Hepatocyte (in vitro differentiated cells): ENCODE measurements at regions not wholly inside any gene's neighbourhood (a gene's known extent, or its start where the extent isn't known, plus 50 kb on each side); places are given as distances from the start of the nearest gene placed in this dataset.

Source experiments
- DNase-seq: peaks from one replicate; pipeline ENCODE4 v3.0.0-alpha.2; 2016; ENCODE audit warnings: low spot score
- H2AFZ ChIP-seq: fragments of 200-600 bp; sonication (generic); 2 replicates; pipeline ENCODE4 v1.6.0; 2016; ENCODE audit warnings: antibody characterized with exemption, mild to moderate bottlenecking
- H3K27ac ChIP-seq: fragments of 200-600 bp; sonication (generic); 2 replicates; pipeline ENCODE4 v1.5.1; 2016; ENCODE audit warnings: mild to moderate bottlenecking
- H3K27me3 ChIP-seq: fragments of 200-600 bp; sonication (generic); 2 replicates; pipeline ENCODE4 v1.6.1; 2016
- H3K36me3 ChIP-seq: fragments of 200-600 bp; sonication (generic); replicated peaks from 2 replicates; pipeline ENCODE4 v1.5.1; 2016; ENCODE audit warnings: low read depth; ENCODE audit not compliant: insufficient read depth
- H3K4me1 ChIP-seq: fragments of 200-600 bp; sonication (generic); 2 replicates; pipeline ENCODE4 v1.5.1; 2016; ENCODE audit warnings: mild to moderate bottlenecking, moderate library complexity; ENCODE audit not compliant: insufficient read depth
- H3K4me2 ChIP-seq: fragments of 200-600 bp; sonication (generic); 2 replicates; pipeline ENCODE4 v1.6.0; 2016
- H3K4me3 ChIP-seq: fragments of 200-600 bp; sonication (generic); 2 replicates; pipeline ENCODE4 v1.5.1; 2016; ENCODE audit warnings: mild to moderate bottlenecking
- H3K79me2 ChIP-seq: fragments of 200-600 bp; sonication (generic); 2 replicates; pipeline ENCODE4 v1.6.0; 2017; ENCODE audit warnings: mild to moderate bottlenecking
- H3K9me2 ChIP-seq: fragments of 200-600 bp; sonication (generic); replicated peaks from 2 replicates; pipeline ENCODE4 v1.6.0; 2017; ENCODE audit warnings: mild to moderate bottlenecking; ENCODE audit not compliant: insufficient read depth
- H3K9me3 ChIP-seq: fragments of 200-600 bp; sonication (generic); 2 replicates; pipeline ENCODE4 v1.5.1; 2016; ENCODE audit warnings: low read depth, mild to moderate bottlenecking
- H4K20me1 ChIP-seq: fragments of 200-600 bp; sonication (generic); 2 replicates; pipeline ENCODE4 v1.6.0; 2016; ENCODE audit warnings: mild to moderate bottlenecking; ENCODE audit not compliant: insufficient read depth, poor library complexity, severe bottlenecking
- EZH2 ChIP-seq: fragments of 200-600 bp; sonication (generic); IDR thresholded peaks from 2 replicates; pipeline ENCODE4 v1.6.1; 2016; ENCODE audit warnings: antibody characterized with exemption, mild to moderate bottlenecking, borderline replicate concordance
- EZH2phosphoT487 ChIP-seq: fragments of 200-600 bp; sonication (generic); IDR thresholded peaks from one replicate; pipeline ENCODE4 v1.6.1; 2018; ENCODE audit warnings: antibody characterized with exemption, mild to moderate bottlenecking, low read depth, moderate library complexity; ENCODE audit not compliant: unreplicated experiment, severe bottlenecking
- WGBS: methylation state at CpG from one replicate; pipeline ENCODE4 v1.1.6; 2016; ENCODE audit warnings: low lambda C conversion rate; ENCODE audit errors: missing lambda C conversion rate; 5-methylcytosine and 5-hydroxymethylcytosine counted together
- TF ChIP-seq, protein P1 (sequence below): fragments of 200-600 bp; sonication (generic); IDR thresholded peaks from 2 replicates; pipeline ENCODE4 v1.5.1; 2016; ENCODE audit warnings: antibody characterized with exemption, mild to moderate bottlenecking; ENCODE audit not compliant: poor library complexity

- H3K4me3 ChIP-seq, result no peak overlapping the region
Measured at GRCh38 chr7:110010359-110010758, 1080.6 kb upstream of the LRRN3 start.

GRCh38 chr7:110017405-110017804 is 1073.5 kb upstream of the LRRN3 start:
- Histone ChIP-seq H3K36me3 (no peaks in the 10 kb centered on the region), H3K9me2 (no peaks in the 10 kb centered on the region), H3K4me3 (no peak overlapping the region), H3K27me3 (no peaks in the 10 kb centered on the region), H3K27ac (no peak overlapping the region), H2AFZ (no peak overlapping the region), H3K4me2 (no peak overlapping the region), H3K4me1 (no peaks in the 10 kb centered on the region), H3K9me3 (no peaks in the 10 kb centered on the region), H4K20me1 (no peaks in the 10 kb centered on the region), H3K79me2 (no peaks in the 10 kb centered on the region)
- TF ChIP-seq EZH2 (no peak), EZH2phosphoT487 (no peak)
- TF ChIP-seq, protein P1, sequence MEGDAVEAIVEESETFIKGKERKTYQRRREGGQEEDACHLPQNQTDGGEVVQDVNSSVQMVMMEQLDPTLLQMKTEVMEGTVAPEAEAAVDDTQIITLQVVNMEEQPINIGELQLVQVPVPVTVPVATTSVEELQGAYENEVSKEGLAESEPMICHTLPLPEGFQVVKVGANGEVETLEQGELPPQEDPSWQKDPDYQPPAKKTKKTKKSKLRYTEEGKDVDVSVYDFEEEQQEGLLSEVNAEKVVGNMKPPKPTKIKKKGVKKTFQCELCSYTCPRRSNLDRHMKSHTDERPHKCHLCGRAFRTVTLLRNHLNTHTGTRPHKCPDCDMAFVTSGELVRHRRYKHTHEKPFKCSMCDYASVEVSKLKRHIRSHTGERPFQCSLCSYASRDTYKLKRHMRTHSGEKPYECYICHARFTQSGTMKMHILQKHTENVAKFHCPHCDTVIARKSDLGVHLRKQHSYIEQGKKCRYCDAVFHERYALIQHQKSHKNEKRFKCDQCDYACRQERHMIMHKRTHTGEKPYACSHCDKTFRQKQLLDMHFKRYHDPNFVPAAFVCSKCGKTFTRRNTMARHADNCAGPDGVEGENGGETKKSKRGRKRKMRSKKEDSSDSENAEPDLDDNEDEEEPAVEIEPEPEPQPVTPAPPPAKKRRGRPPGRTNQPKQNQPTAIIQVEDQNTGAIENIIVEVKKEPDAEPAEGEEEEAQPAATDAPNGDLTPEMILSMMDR, result no peak
- DNase-seq, result no peak
- 61% methylated on average over 1 of the region's 1 CpG for WGBS

More at GRCh38 chr7:110010359-110010758, 1080.6 kb upstream of the LRRN3 start:
- TF ChIP-seq, protein P1, result no peak
- no peak for TF ChIP-seq EZH2
- no peak for TF ChIP-seq EZH2phosphoT487
- H3K36me3 ChIP-seq, result no peaks in the 10 kb centered on the region
- DNase-seq, result peak; percentile 31
- no peaks in the 10 kb centered on the region for H3K4me1 ChIP-seq
- H3K27ac ChIP-seq, result no peak overlapping the region
- H3K27me3 ChIP-seq, result no peaks in the 10 kb centered on the region
- H3K9me2 ChIP-seq, result no peaks in the 10 kb centered on the region
- no peaks in the 10 kb centered on the region for H4K20me1 ChIP-seq
- no peaks in the 10 kb centered on the region for H3K79me2 ChIP-seq
- no peaks in the 10 kb centered on the region for H3K9me3 ChIP-seq
- H3K4me2 ChIP-seq, result no peak overlapping the region
- 56% methylated on average over 3 of the region's 3 CpGs for WGBS
- no peak overlapping the region for H2AFZ ChIP-seq

DNA sequence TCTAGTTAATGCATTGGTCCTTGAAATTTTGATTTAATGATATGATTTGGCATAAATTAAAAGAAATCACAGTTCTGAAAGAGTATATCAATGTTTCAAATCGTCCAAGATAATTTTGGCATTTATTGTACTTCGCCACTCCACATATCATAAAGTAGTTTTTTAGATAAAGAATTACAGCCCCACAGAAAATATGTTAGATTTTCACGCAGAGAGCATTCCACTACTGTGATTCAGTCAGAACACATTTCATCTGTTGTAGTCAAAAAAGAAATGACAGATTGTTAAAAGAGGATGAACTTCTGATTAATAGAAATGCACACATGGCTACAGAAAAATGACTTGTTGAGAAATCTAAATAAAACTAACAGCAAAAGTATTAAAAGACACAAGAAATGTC is 1063.5 kb upstream of the LRRN3 start:
- Histone ChIP-seq H3K4me3 (no peak overlapping the region), H3K9me2 (no peaks in the 10 kb centered on the region), H3K27ac (no peak overlapping the region), H3K27me3 (no peaks in the 10 kb centered on the region), H3K9me3 (no peaks in the 10 kb centered on the region), H3K36me3 (no peaks in the 10 kb centered on the region), H3K4me1 (no peaks in the 10 kb centered on the region), H3K4me2 (no peak overlapping the region), H2AFZ (no peak overlapping the region), H3K79me2 (no peaks in the 10 kb centered on the region), H4K20me1 (no peaks in the 10 kb centered on the region)
- TF ChIP-seq EZH2 (no peak), EZH2phosphoT487 (no peak)
- TF ChIP-seq, protein P1, result no peak
- WGBS, result 66% methylated on average over 3 of the region's 3 CpGs
- no peak for DNase-seq

- no peaks in the 10 kb centered on the region for H3K36me3 ChIP-seq
- no peak overlapping the region for H3K4me3 ChIP-seq
- no peaks in the 10 kb centered on the region for H3K27me3 ChIP-seq
- H4K20me1 ChIP-seq, result no peaks in the 10 kb centered on the region
- H3K4me1 ChIP-seq, result no peaks in the 10 kb centered on the region
- no peak overlapping the region for H3K27ac ChIP-seq
- TF ChIP-seq, protein P1, result no peak
- TF ChIP-seq EZH2phosphoT487, result no peak
- no peak for TF ChIP-seq EZH2
- no peak for DNase-seq
- H3K9me3 ChIP-seq, result no peaks in the 10 kb centered on the region
- no peak overlapping the region for H2AFZ ChIP-seq
- no peaks in the 10 kb centered on the region for H3K9me2 ChIP-seq
- H3K4me2 ChIP-seq, result no peak overlapping the region
- 80% methylated on average over 1 of the region's 1 CpG for WGBS
- H3K79me2 ChIP-seq, result no peaks in the 10 kb centered on the region
Measured at GRCh38 chr7:110043519-110043918, 1047.4 kb upstream of the LRRN3 start.
